LNCaP clone FGC (cell line): ENCODE measurements at regions not wholly inside any gene's neighbourhood (a gene's known extent, or its start where the extent isn't known, plus 50 kb on each side); places are given as distances from the start of the nearest gene placed in this dataset.

ENCODE experiments used
- DNase-seq: peaks from one replicate; pipeline ENCODE4 v3.0.0-alpha.2; 2011; ENCODE audit warnings: low read depth
- H3K4me3 ChIP-seq: 2 replicates; pipeline ENCODE4 v1.5.1; 2011; ENCODE audit warnings: mild to moderate bottlenecking, low read depth, low read length, control low read depth
- CTCF ChIP-seq: IDR thresholded peaks from 2 replicates; pipeline ENCODE4 v1.5.1; 2012; ENCODE audit warnings: mild to moderate bottlenecking; ENCODE audit not compliant: control insufficient read depth, insufficient read depth; ENCODE audit errors: extremely low read depth

GRCh38 chr6:18823782-18824386 lies 436.7 kb downstream of the RNF144B start:
- TF ChIP-seq CTCF, result peak; percentile 77
- DNase-seq, result peak; percentile 35
- H3K4me3 ChIP-seq, result no peak overlapping the region

- H3K4me3 ChIP-seq, result no peak overlapping the region
- TF ChIP-seq CTCF, result no peak
- no peak for DNase-seq
These were observed 442.2 kb downstream of the RNF144B start for GRCh38 chr6:18829272-18829870.

- no peak for TF ChIP-seq CTCF
- no peak for DNase-seq
- H3K4me3 ChIP-seq, result no peak overlapping the region
These were observed 448.8 kb downstream of the RNF144B start for GRCh38 chr6:18835976-18836375.

- no peak for DNase-seq
- TF ChIP-seq CTCF, result no peak
- no peak overlapping the region for H3K4me3 ChIP-seq
These were observed 449.9 kb downstream of the RNF144B start for GRCh38 chr6:18837013-18837412.

- DNase-seq, result no peak
- TF ChIP-seq CTCF, result no peak
- H3K4me3 ChIP-seq, result no peak overlapping the region
These were observed 455.4 kb downstream of the RNF144B start for GRCh38 chr6:18842534-18842933.

- DNase-seq, result no peak
- TF ChIP-seq CTCF, result no peak
- H3K4me3 ChIP-seq, result no peak overlapping the region
These were observed 458.7 kb downstream of the RNF144B start for GRCh38 chr6:18845896-18846295.

GRCh38 chr6:18846327-18846726 lies 459.2 kb downstream of the RNF144B start:
- H3K4me3 ChIP-seq, result no peak overlapping the region
- no peak for DNase-seq
- TF ChIP-seq CTCF, result no peak
